HG03175 (cell line): ENCODE measurements at regions not wholly inside any gene's neighbourhood (a gene's known extent, or its start where the extent isn't known, plus 50 kb on each side); places are given as distances from the start of the nearest gene placed in this dataset.

Source experiments
- ATAC-seq: cut with Tn5 transposase; IDR thresholded peaks from one replicate; pipeline ENCODE4 v1.9.1; 2021; ENCODE audit warnings: mild to moderate bottlenecking, moderate library complexity; ENCODE audit not compliant: unreplicated experiment

- no peak for ATAC-seq
Measured at GRCh38 chr1:83735526-83735925, 263.4 kb downstream of the TTLL7 start.

- no peak for ATAC-seq
Measured at GRCh38 chr1:83734420-83734819, 264.5 kb downstream of the TTLL7 start.

GRCh38 chr1:83725735-83726360 is 273.1 kb downstream of the TTLL7 start:
- no peak for ATAC-seq

GRCh38 chr1:83718338-83718737 is 280.6 kb downstream of the TTLL7 start:
- no peak for ATAC-seq

GRCh38 chr1:83717785-83718184 is 281.1 kb downstream of the TTLL7 start:
- no peak for ATAC-seq

- ATAC-seq: no peak
Measured at GRCh38 chr1:83716641-83717040, 282.3 kb downstream of the TTLL7 start.

GRCh38 chr1:83715550-83715949 is 283.4 kb downstream of the TTLL7 start:
- ATAC-seq: no peak

GRCh38 chr1:83709662-83710061 is 289.3 kb downstream of the TTLL7 start:
- ATAC-seq: no peak

GRCh38 chr1:83706354-83706938 is 292.5 kb downstream of the TTLL7 start:
- ATAC-seq: no peak

GRCh38 chr1:83705091-83705490 is 293.8 kb downstream of the TTLL7 start:
- no peak for ATAC-seq

- no peak for ATAC-seq
Measured at GRCh38 chr1:83704350-83704749, 294.6 kb downstream of the TTLL7 start.

- no peak for ATAC-seq
Measured at GRCh38 chr1:83702356-83702755, 296.6 kb downstream of the TTLL7 start.

- ATAC-seq: no peak
Measured at GRCh38 chr1:83701355-83701754, 297.6 kb downstream of the TTLL7 start.

GRCh38 chr1:83698644-83699043 is 300.3 kb downstream of the TTLL7 start:
- ATAC-seq: no peak

GRCh38 chr1:83697961-83698360 is 301.0 kb downstream of the TTLL7 start:
- no peak for ATAC-seq

GRCh38 chr1:83697220-83697619 is 301.7 kb downstream of the TTLL7 start:
- no peak for ATAC-seq

- no peak for ATAC-seq
Measured at GRCh38 chr1:83694449-83694848, 304.5 kb downstream of the TTLL7 start.

GRCh38 chr1:83693427-83694126 is 305.4 kb downstream of the TTLL7 start:
- ATAC-seq: no peak

- peak; percentile 53 for ATAC-seq
Measured at GRCh38 chr1:83692524-83693381, 306.2 kb downstream of the TTLL7 start.

GRCh38 chr1:83691953-83692500 is 306.9 kb downstream of the TTLL7 start:
- no peak for ATAC-seq
